GM23338 (cell line): ENCODE measurements at regions not wholly inside any gene's neighbourhood (a gene's known extent, or its start where the extent isn't known, plus 50 kb on each side); places are given as distances from the start of the nearest gene placed in this dataset.

Experiments
- ATAC-seq: fragments of 200-7000 bp; cut with Tn5 transposase; 3 replicates; pipeline ENCODE4 v1.9.1; 2020
- DNase-seq: peaks from one replicate; pipeline ENCODE4 v3.0.0-alpha.2; 2015; ENCODE audit warnings: low spot score
- H2AFZ ChIP-seq: fragments of 200-600 bp; sonication (generic); 2 replicates; pipeline ENCODE4 v1.8.0; 2016; ENCODE audit warnings: antibody characterized with exemption, mild to moderate bottlenecking, moderate library complexity
- H3F3A ChIP-seq: fragments of 200-600 bp; sonication (generic); replicated peaks from 2 replicates; pipeline ENCODE4 v1.8.0; 2017; ENCODE audit warnings: antibody characterized with exemption, mixed run types, low read depth
- H3K27ac ChIP-seq: fragments of 200-600 bp; sonication (generic); 2 replicates; pipeline ENCODE4 v1.6.1; 2016; ENCODE audit warnings: low read depth
- H3K27me3 ChIP-seq: fragments of 200-600 bp; sonication (generic); 2 replicates; pipeline ENCODE4 v1.8.0; 2016; ENCODE audit warnings: mild to moderate bottlenecking, mixed run types, moderate library complexity; ENCODE audit not compliant: insufficient read depth
- H3K36me3 ChIP-seq: fragments of 200-600 bp; sonication (generic); 2 replicates; pipeline ENCODE4 v1.8.0; 2016; ENCODE audit warnings: mild to moderate bottlenecking; ENCODE audit not compliant: insufficient read depth
- H3K4me1 ChIP-seq: fragments of 200-600 bp; sonication (generic); 2 replicates; pipeline ENCODE4 v1.8.0; 2016; ENCODE audit warnings: mild to moderate bottlenecking, moderate library complexity; ENCODE audit not compliant: insufficient read depth
- H3K4me2 ChIP-seq: fragments of 200-600 bp; sonication (generic); 2 replicates; pipeline ENCODE4 v1.7.1; 2017; ENCODE audit warnings: mixed run types
- H3K4me3 ChIP-seq: fragments of 200-600 bp; sonication (generic); 2 replicates; pipeline ENCODE4 v1.6.1; 2016; ENCODE audit warnings: mixed run types
- H3K79me2 ChIP-seq: fragments of 200-600 bp; sonication (generic); replicated peaks from 2 replicates; pipeline ENCODE4 v1.8.0; 2017; ENCODE audit warnings: mild to moderate bottlenecking; ENCODE audit not compliant: insufficient read depth
- H3K9me2 ChIP-seq: fragments of 200-600 bp; sonication (generic); 2 replicates; pipeline ENCODE4 v1.8.0; 2017; ENCODE audit not compliant: insufficient read depth
- H4K20me1 ChIP-seq: fragments of 200-600 bp; sonication (generic); replicated peaks from 2 replicates; pipeline ENCODE4 v1.8.0; 2017; ENCODE audit warnings: mild to moderate bottlenecking; ENCODE audit not compliant: insufficient read depth
- H3K27ac Mint-ChIP-seq: 2 replicates; pipeline ENCODE4 v1.8.0; 2020; ENCODE audit warnings: inconsistent platforms, mild to moderate bottlenecking, moderate library complexity, mixed read lengths
- H3K27me3 Mint-ChIP-seq: 3 replicates; pipeline ENCODE4 v1.8.0; 2022; ENCODE audit warnings: low read depth, mild to moderate bottlenecking, moderate library complexity, mixed read lengths, inconsistent platforms; ENCODE audit not compliant: insufficient read depth, poor library complexity
- H3K36me3 Mint-ChIP-seq: 3 replicates; pipeline ENCODE4 v1.8.0; 2021; ENCODE audit warnings: low read depth, mild to moderate bottlenecking, inconsistent platforms, moderate library complexity, mixed read lengths
- H3K4me1 Mint-ChIP-seq: 3 replicates; pipeline ENCODE4 v1.8.0; 2020; ENCODE audit warnings: mild to moderate bottlenecking, inconsistent platforms, mixed read lengths
- H3K4me3 Mint-ChIP-seq: 3 replicates; pipeline ENCODE4 v1.8.0; 2021; ENCODE audit warnings: moderate library complexity, mild to moderate bottlenecking, inconsistent platforms, mixed read lengths
- H3K9me3 Mint-ChIP-seq: 3 replicates; pipeline ENCODE4 v1.8.0; 2020; ENCODE audit warnings: moderate library complexity, mild to moderate bottlenecking, inconsistent platforms, mixed read lengths
- CREB1 ChIP-seq: fragments of 250-450 bp; sonication (Bioruptor Pico); IDR thresholded peaks from 2 replicates; pipeline ENCODE4 v1.5.0; 2020; ENCODE audit warnings: low read depth, mild to moderate bottlenecking, moderate library complexity
- CTCF ChIP-seq, 2 experiments: fragments of 200-600 bp in 1 of 2; sonication (generic) in 1 of 2; conservative IDR thresholded peaks; 2 replicates each; pipeline versions ENCODE4 v1.5.1 to v1.6.1; 2016 to 2017; ENCODE audit warnings: antibody characterized with exemption in 2 of 2, low read depth in 2 of 2, mild to moderate bottlenecking in 2 of 2, moderate library complexity in 1 of 2
- ETS1 ChIP-seq: IDR thresholded peaks from 2 replicates; pipeline ENCODE4 v1.6.1; 2016; ENCODE audit warnings: antibody characterized with exemption
- EZH2 ChIP-seq: fragments of 200-600 bp; sonication (generic); IDR thresholded peaks from one replicate; pipeline ENCODE4 v1.8.0; 2017; ENCODE audit warnings: antibody characterized with exemption, mild to moderate bottlenecking, low read depth; ENCODE audit not compliant: unreplicated experiment
- JUNB ChIP-seq: IDR thresholded peaks from one replicate; pipeline ENCODE4 v1.6.1; 2016; ENCODE audit warnings: antibody characterized with exemption; ENCODE audit not compliant: unreplicated experiment
- NANOG ChIP-seq: IDR thresholded peaks from 2 replicates; pipeline ENCODE4 v1.6.1; 2016; ENCODE audit warnings: antibody characterized with exemption, borderline replicate concordance
- POLR2AphosphoS5 ChIP-seq: IDR thresholded peaks from 2 replicates; pipeline ENCODE4 v1.6.1; 2016; ENCODE audit warnings: antibody characterized with exemption, low read depth
- REST ChIP-seq: IDR thresholded peaks from one replicate; pipeline ENCODE4 v1.6.1; 2018; ENCODE audit warnings: antibody characterized with exemption; ENCODE audit not compliant: unreplicated experiment
- STAT1 ChIP-seq: IDR thresholded peaks from one replicate; pipeline ENCODE4 v1.6.1; 2016; ENCODE audit warnings: antibody characterized with exemption; ENCODE audit not compliant: unreplicated experiment
- ZNF114 ChIP-seq: fragments of 250-450 bp; sonication (Bioruptor Pico); IDR thresholded peaks from 2 replicates; pipeline ENCODE4 v1.5.0; 2020; ENCODE audit warnings: mild to moderate bottlenecking, moderate library complexity
- ZNF331 ChIP-seq: fragments of 250-450 bp; sonication (Bioruptor Pico); IDR thresholded peaks from 2 replicates; pipeline ENCODE4 v1.5.0; 2020; ENCODE audit warnings: low read depth, mild to moderate bottlenecking, moderate library complexity

GRCh38 chr6:124887872-124888580, 74.2 kb upstream of the RNF217 start:
- Mint-ChIP-seq H3K27me3 (peaks cover 1% of the 10 kb centered on the region), H3K27ac (no peak overlapping the region), H3K4me3 (no peak overlapping the region), H3K9me3 (peaks cover 18% of the 10 kb centered on the region; the same call in 2 of the 3 replicates), H3K4me1 (peaks cover 36% of the 10 kb centered on the region), H3K36me3 (peaks cover 7% of the 10 kb centered on the region; the same call in 2 of the 3 replicates)
- Histone ChIP-seq H3K9me2 (no peaks in the 10 kb centered on the region), H3K27ac (no peak overlapping the region), H3K79me2 (no peaks in the 10 kb centered on the region), H2AFZ (peak overlapping the region; percentile 61; the same call in 1 of the 2 replicates), H3K27me3 (no peaks in the 10 kb centered on the region), H3K36me3 (no peaks in the 10 kb centered on the region), H3K4me3 (no peak overlapping the region), H3K4me2 (no peak overlapping the region), H3F3A (no peaks in the 10 kb centered on the region), H3K4me1 (peaks cover 32% of the 10 kb centered on the region), H4K20me1 (no peaks in the 10 kb centered on the region)
- peak; percentile 44; the same call in 2 of the 3 replicates for ATAC-seq
- TF ChIP-seq EZH2: no peak
- peak; percentile 9 for DNase-seq

- ATAC-seq (no peak), DNase-seq (no peak)
- peaks cover 7% of the 10 kb centered on the region; the same call in 2 of the 3 replicates for H3K36me3 Mint-ChIP-seq
- H3K79me2 ChIP-seq: no peaks in the 10 kb centered on the region
- H3K27ac Mint-ChIP-seq: peak overlapping the region; percentile 28; the same call in 1 of the 2 replicates
- H3K27me3 ChIP-seq: no peaks in the 10 kb centered on the region
- H3K4me2 ChIP-seq: no peak overlapping the region
- peaks cover 1% of the 10 kb centered on the region for H3K27me3 Mint-ChIP-seq
- H3K9me3 Mint-ChIP-seq: peaks cover 19% of the 10 kb centered on the region; the same call in 2 of the 3 replicates
- H3K4me3 ChIP-seq: no peak overlapping the region
- no peaks in the 10 kb centered on the region for H4K20me1 ChIP-seq
- no peak overlapping the region; the same call in 1 of the 2 replicates for H2AFZ ChIP-seq
- no peaks in the 10 kb centered on the region for H3K36me3 ChIP-seq
- H3K4me1 ChIP-seq: peaks cover 25% of the 10 kb centered on the region
- H3F3A ChIP-seq: no peaks in the 10 kb centered on the region
- no peaks in the 10 kb centered on the region for H3K9me2 ChIP-seq
- H3K4me3 Mint-ChIP-seq: no peak overlapping the region
- peaks cover 29% of the 10 kb centered on the region for H3K4me1 Mint-ChIP-seq
- no peak overlapping the region for H3K27ac ChIP-seq
- TF ChIP-seq CREB1 (CRISPR knock-in tag) (no peak), STAT1 (no peak), POLR2AphosphoS5 (no peak), ZNF331 (CRISPR knock-in tag) (no peak), CTCF (conservative IDR thresholded peaks at IDR 0.05; ENCODE audit: low read depth in 2 of 2) (no peak), ZNF114 (CRISPR knock-in tag) (no peak), ETS1 (no peak), REST (no peak), NANOG (no peak), EZH2 (no peak), JUNB (no peak)
These were observed 73.5 kb upstream of the RNF217 start for GRCh38 chr6:124888581-124889371.
